Stimulated activated CD4-positive, alpha-beta T cell treated with anti-CD3 and anti-CD28 coated beads, Interleukin-1b, Interleukin-23, amount 100 ng/mL, for 4 hours (primary cell): ENCODE measurements at regions not wholly inside any gene's neighbourhood (a gene's known extent, or its start where the extent isn't known, plus 50 kb on each side); places are given as distances from the start of the nearest gene placed in this dataset.

ENCODE experiments used
- DNase-seq, 2 donors: peaks; one replicate each; pipeline ENCODE4 v3.0.0-alpha.2; 2020; ENCODE audit warnings: low read depth in 2 of 2

- no peak for DNase-seq
Observed at GRCh38 chr21:26739189-26739588, 106.0 kb downstream of the ADAMTS1 start.

- no peak for DNase-seq
Observed at GRCh38 chr21:26736449-26736848, 108.8 kb downstream of the ADAMTS1 start.

- DNase-seq, result peak in 1 of 2 donors; percentile 3
Observed at GRCh38 chr21:26732432-26733221, 112.6 kb downstream of the ADAMTS1 start.

GRCh38 chr21:26719750-26720149, 125.5 kb downstream of the ADAMTS1 start:
- DNase-seq, result no peak

- DNase-seq, result no peak
Observed at GRCh38 chr21:26717146-26717739, 128.0 kb downstream of the ADAMTS1 start.

GRCh38 chr21:26715878-26716506, 129.2 kb downstream of the ADAMTS1 start:
- no peak for DNase-seq

GRCh38 chr21:26715116-26715515, 130.1 kb downstream of the ADAMTS1 start:
- DNase-seq, result no peak

- DNase-seq, result no peak
Observed at GRCh38 chr21:26710155-26710554, 135.1 kb downstream of the ADAMTS1 start.

- no peak for DNase-seq
Observed at GRCh38 chr21:26709090-26709489, 136.0 kb upstream of the CYYR1 start.

- DNase-seq, result no peak
Observed at GRCh38 chr21:26708223-26708800, 135.2 kb upstream of the CYYR1 start.

GRCh38 chr21:26707246-26707645, 134.2 kb upstream of the CYYR1 start:
- DNase-seq, result no peak

GRCh38 chr21:26698416-26698815, 125.3 kb upstream of the CYYR1 start:
- DNase-seq, result no peak

- DNase-seq, result no peak
Observed at GRCh38 chr21:26691416-26691815, 118.3 kb upstream of the CYYR1 start.

- no peak for DNase-seq
Observed at GRCh38 chr21:26686705-26687104, 113.6 kb upstream of the CYYR1 start.

GRCh38 chr21:26686278-26686677, 113.2 kb upstream of the CYYR1 start:
- DNase-seq, result no peak

GRCh38 chr21:26684889-26685288, 111.8 kb upstream of the CYYR1 start:
- DNase-seq, result no peak

GRCh38 chr21:26683996-26684395, 110.9 kb upstream of the CYYR1 start:
- DNase-seq, result no peak

GRCh38 chr21:26679284-26679683, 106.2 kb upstream of the CYYR1 start:
- DNase-seq, result no peak

- DNase-seq, result no peak
Observed at GRCh38 chr21:26674323-26674722, 101.2 kb upstream of the CYYR1 start.

GRCh38 chr21:26669215-26669764, 96.2 kb upstream of the CYYR1 start:
- no peak for DNase-seq

GRCh38 chr21:26659757-26660156, 86.7 kb upstream of the CYYR1 start:
- no peak for DNase-seq

- DNase-seq, result no peak
Observed at GRCh38 chr21:26659182-26659581, 86.1 kb upstream of the CYYR1 start.
